CD14-positive monocyte (primary cell): ENCODE measurements at regions not wholly inside any gene's neighbourhood (a gene's known extent, or its start where the extent isn't known, plus 50 kb on each side); places are given as distances from the start of the nearest gene placed in this dataset.

Source experiments
- DNase-seq, 3 donors: peaks; one replicate each; pipeline ENCODE4 v3.0.0-alpha.2; 2011 to 2022
- H2AFZ ChIP-seq: 2 replicates; pipeline ENCODE4 v1.6.0; 2012; ENCODE audit warnings: mild to moderate bottlenecking, low read depth, low read length, inconsistent platforms; ENCODE audit not compliant: insufficient read depth, poor library complexity, severe bottlenecking
- H3K27ac ChIP-seq, 2 donors: 1 replicate in 1 of 2; 2 replicates in 1 of 2; pipeline ENCODE4 v1.5.1; 2012 to 2013; ENCODE audit warnings: low read length in 2 of 2, control low read depth in 1 of 2, inconsistent platforms in 1 of 2, low read depth in 1 of 2, mild to moderate bottlenecking in 1 of 2
- H3K27me3 ChIP-seq, 2 donors: one replicate each; pipeline versions ENCODE4 v1.6.0 to v1.6.1; 2011 to 2013; ENCODE audit warnings: low read length in 2 of 2; ENCODE audit not compliant: control insufficient read depth in 2 of 2, insufficient read depth in 2 of 2
- H3K36me3 ChIP-seq, 2 donors: replicated peaks in 1 of 2; 1 replicate in 1 of 2; 2 replicates in 1 of 2; pipeline versions ENCODE4 v1.5.1 to v1.6.1; 2012 to 2013; ENCODE audit warnings: low read length in 2 of 2, control low read depth in 1 of 2, inconsistent platforms in 1 of 2, mild to moderate bottlenecking in 1 of 2; ENCODE audit not compliant: insufficient read depth in 2 of 2, control insufficient read depth in 1 of 2
- H3K4me1 ChIP-seq, 2 donors: 1 replicate in 1 of 2; 2 replicates in 1 of 2; pipeline versions ENCODE4 v1.5.1 to v1.6.1; 2012 to 2013; ENCODE audit warnings: low read length in 2 of 2, control low read depth in 1 of 2, inconsistent platforms in 1 of 2, mild to moderate bottlenecking in 1 of 2, moderate library complexity in 1 of 2; ENCODE audit not compliant: insufficient read depth in 2 of 2, control insufficient read depth in 1 of 2
- H3K4me2 ChIP-seq: replicated peaks from 2 replicates; pipeline ENCODE3; 2012; ENCODE audit warnings: low read length, moderate library complexity, mild to moderate bottlenecking; ENCODE audit not compliant: poor library complexity, severe bottlenecking; ENCODE audit errors: extremely low read depth
- H3K4me3 ChIP-seq, 3 experiments: fragments of 200-600 bp in 1 of 3; sonication (generic) in 1 of 3; replicated peaks in 1 of 3; 1 replicate in 2 of 3; 2 replicates in 1 of 3; pipeline ENCODE4 v1.5.1; 2011 to 2013; ENCODE audit warnings: low read length in 3 of 3, mild to moderate bottlenecking in 3 of 3, control low read depth in 2 of 3, low read depth in 2 of 3, inconsistent platforms in 1 of 3, moderate library complexity in 1 of 3
- H3K79me2 ChIP-seq: 2 replicates; pipeline ENCODE4 v1.6.0; 2012; ENCODE audit warnings: mild to moderate bottlenecking, control low read depth, inconsistent platforms, low read length, moderate library complexity; ENCODE audit not compliant: insufficient read depth
- H3K9ac ChIP-seq: 2 replicates; pipeline ENCODE4 v1.6.0; 2017; ENCODE audit warnings: low read length, mild to moderate bottlenecking; ENCODE audit not compliant: insufficient read depth, poor library complexity, severe bottlenecking
- H3K9me3 ChIP-seq, 2 donors: replicated peaks in 1 of 2; 1 replicate in 1 of 2; 2 replicates in 1 of 2; pipeline versions ENCODE4 v1.5.1 to v1.6.1; 2012 to 2013; ENCODE audit warnings: low read length in 2 of 2, control low read depth in 1 of 2; ENCODE audit not compliant: control insufficient read depth in 1 of 2, insufficient read depth in 1 of 2
- H4K20me1 ChIP-seq: 2 replicates; pipeline ENCODE4 v1.6.0; 2012; ENCODE audit warnings: mild to moderate bottlenecking, low read length, control low read depth, moderate library complexity; ENCODE audit not compliant: insufficient read depth
- H3K27ac Mint-ChIP-seq, 7 donors: one replicate each; pipeline ENCODE4 v1.8.0; 2020; ENCODE audit warnings: mild to moderate bottlenecking in 7 of 7, mixed read lengths in 7 of 7, moderate library complexity in 6 of 7, inconsistent platforms in 2 of 7
- H3K27me3 Mint-ChIP-seq, 3 donors: one replicate each; pipeline ENCODE4 v1.8.0; 2021 to 2022; ENCODE audit warnings: low read depth in 3 of 3, mild to moderate bottlenecking in 3 of 3, mixed read lengths in 3 of 3, moderate library complexity in 3 of 3, inconsistent platforms in 1 of 3
- H3K36me3 Mint-ChIP-seq, 2 donors: one replicate each; pipeline ENCODE4 v1.8.0; 2020; ENCODE audit warnings: mixed read lengths in 2 of 2, inconsistent platforms in 1 of 2, mild to moderate bottlenecking in 1 of 2
- H3K4me1 Mint-ChIP-seq: one replicate; pipeline ENCODE4 v1.8.0; 2020; ENCODE audit warnings: mild to moderate bottlenecking, mixed read lengths
- H3K4me3 Mint-ChIP-seq, 2 donors: one replicate each; pipeline ENCODE4 v1.8.0; 2020; ENCODE audit warnings: mild to moderate bottlenecking in 2 of 2, mixed read lengths in 2 of 2, moderate library complexity in 1 of 2
- H3K9me3 Mint-ChIP-seq, 7 donors: one replicate each; pipeline ENCODE4 v1.8.0; 2020 to 2022; ENCODE audit warnings: mixed read lengths in 7 of 7, mild to moderate bottlenecking in 6 of 7, moderate library complexity in 6 of 7, inconsistent platforms in 2 of 7
- WGBS: methylation state at CpG from one replicate; pipeline ENCODE4 v1.1.5; 2013; ENCODE audit warnings: missing lambda C conversion rate; ENCODE audit not compliant: insufficient coverage; 5-methylcytosine and 5-hydroxymethylcytosine counted together
- intact Hi-C, 2 donors: fragments of 100-400 bp; cut with micrococcal nuclease; formaldehyde crosslinking; loops; one replicate each; pipeline versions ENCODE4 v1.15.0 to v1.15.1; 2023
- TF ChIP-seq, protein P1 (sequence below): fragments of 200-600 bp; IDR thresholded peaks from one replicate; pipeline ENCODE4 v1.8.0; 2022; ENCODE audit warnings: antibody characterized with exemption, mild to moderate bottlenecking

DNA sequence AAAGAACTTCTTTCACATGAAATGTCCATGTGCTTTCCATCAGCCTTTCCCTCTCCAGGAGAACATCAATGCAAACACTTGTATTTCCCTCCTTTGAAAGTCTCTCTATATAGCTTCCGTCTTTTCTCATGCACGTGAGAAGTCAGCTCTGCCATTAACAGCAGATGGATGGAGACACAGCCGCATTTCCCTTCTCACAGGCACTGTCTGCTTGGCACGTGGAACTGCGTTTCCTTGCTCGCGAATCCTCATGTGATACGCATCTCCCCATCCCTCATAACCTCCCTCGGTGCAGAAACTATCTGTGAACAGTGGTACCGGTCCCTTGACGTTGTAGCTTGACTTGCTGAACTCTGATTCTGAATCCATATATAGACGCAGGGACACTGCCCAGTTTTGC lies 717.0 kb upstream of the RBFOX1 start:
- no peak overlapping the region for H3K9ac ChIP-seq
- H3K4me3 ChIP-seq: no peak overlapping the region
- peaks cover 0 to 7% (median 3%) of the 10 kb centered on the region in 3 donors for H3K27me3 Mint-ChIP-seq
- H3K27ac ChIP-seq: no peak overlapping the region
- no peak overlapping the region for H2AFZ ChIP-seq
- no peaks in the 10 kb centered on the region for H3K4me1 Mint-ChIP-seq
- no peaks in the 10 kb centered on the region for H3K9me3 ChIP-seq
- H3K36me3 ChIP-seq: no peaks in the 10 kb centered on the region
- WGBS: 72% methylated on average over 6 of the region's 12 CpGs
- H3K4me2 ChIP-seq: no peak overlapping the region
- intact Hi-C loops: no loop called here
- DNase-seq: no peak
- no peaks in the 10 kb centered on the region for H3K79me2 ChIP-seq
- no peak overlapping the region for H3K4me3 Mint-ChIP-seq
- no peaks in the 10 kb centered on the region for H4K20me1 ChIP-seq
- no peaks in the 10 kb centered on the region for H3K36me3 Mint-ChIP-seq
- H3K9me3 Mint-ChIP-seq: peaks cover 0 to 6% (median 1%) of the 10 kb centered on the region in 7 donors
- no peaks in the 10 kb centered on the region for H3K27me3 ChIP-seq
- no peaks in the 10 kb centered on the region for H3K4me1 ChIP-seq
- H3K27ac Mint-ChIP-seq: peak overlapping the region in 1 of 7 donors; percentile 64
- TF ChIP-seq, protein P1, sequence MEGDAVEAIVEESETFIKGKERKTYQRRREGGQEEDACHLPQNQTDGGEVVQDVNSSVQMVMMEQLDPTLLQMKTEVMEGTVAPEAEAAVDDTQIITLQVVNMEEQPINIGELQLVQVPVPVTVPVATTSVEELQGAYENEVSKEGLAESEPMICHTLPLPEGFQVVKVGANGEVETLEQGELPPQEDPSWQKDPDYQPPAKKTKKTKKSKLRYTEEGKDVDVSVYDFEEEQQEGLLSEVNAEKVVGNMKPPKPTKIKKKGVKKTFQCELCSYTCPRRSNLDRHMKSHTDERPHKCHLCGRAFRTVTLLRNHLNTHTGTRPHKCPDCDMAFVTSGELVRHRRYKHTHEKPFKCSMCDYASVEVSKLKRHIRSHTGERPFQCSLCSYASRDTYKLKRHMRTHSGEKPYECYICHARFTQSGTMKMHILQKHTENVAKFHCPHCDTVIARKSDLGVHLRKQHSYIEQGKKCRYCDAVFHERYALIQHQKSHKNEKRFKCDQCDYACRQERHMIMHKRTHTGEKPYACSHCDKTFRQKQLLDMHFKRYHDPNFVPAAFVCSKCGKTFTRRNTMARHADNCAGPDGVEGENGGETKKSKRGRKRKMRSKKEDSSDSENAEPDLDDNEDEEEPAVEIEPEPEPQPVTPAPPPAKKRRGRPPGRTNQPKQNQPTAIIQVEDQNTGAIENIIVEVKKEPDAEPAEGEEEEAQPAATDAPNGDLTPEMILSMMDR: no peak

DNA sequence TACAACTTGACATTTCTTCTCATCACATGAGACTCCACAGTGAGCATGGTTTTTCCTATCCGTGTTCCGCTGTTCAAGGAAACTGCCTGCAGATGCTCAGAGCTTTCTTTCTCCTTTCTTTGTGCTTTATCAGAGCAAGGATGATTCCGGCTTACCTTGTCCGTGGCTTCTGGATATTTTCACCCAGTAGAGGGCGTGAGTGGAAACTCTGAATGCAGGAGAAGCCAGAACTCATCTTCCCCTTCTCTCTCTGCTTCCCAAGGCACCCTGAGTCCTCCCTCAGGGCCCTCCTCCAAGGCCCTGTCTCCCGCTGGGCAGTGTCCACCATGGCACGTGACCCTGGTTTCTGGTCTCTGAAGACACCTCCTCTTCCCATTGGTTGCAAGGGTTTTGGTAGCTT lies 721.1 kb upstream of the RBFOX1 start:
- Histone ChIP-seq H3K4me3 (no peak overlapping the region), H3K27ac (no peak overlapping the region), H3K9ac (no peak overlapping the region), H3K9me3 (no peaks in the 10 kb centered on the region), H4K20me1 (no peaks in the 10 kb centered on the region), H3K27me3 (no peaks in the 10 kb centered on the region), H3K79me2 (no peaks in the 10 kb centered on the region), H3K4me2 (no peak overlapping the region), H3K4me1 (no peaks in the 10 kb centered on the region), H2AFZ (no peak overlapping the region), H3K36me3 (no peaks in the 10 kb centered on the region)
- peaks cover 0 to 2% (median 2%) of the 10 kb centered on the region in 3 donors for H3K27me3 Mint-ChIP-seq
- 76% methylated on average over 3 of the region's 7 CpGs for WGBS
- no peak overlapping the region for H3K27ac Mint-ChIP-seq
- H3K36me3 Mint-ChIP-seq: no peaks in the 10 kb centered on the region
- no peak for DNase-seq
- TF ChIP-seq, protein P1: no peak
- intact Hi-C loops: no loop called here
- no peaks in the 10 kb centered on the region for H3K4me1 Mint-ChIP-seq
- no peak overlapping the region for H3K4me3 Mint-ChIP-seq
- H3K9me3 Mint-ChIP-seq: peaks cover 0 to 6% (median 1%) of the 10 kb centered on the region in 7 donors
